GOT3 (cell line): ENCODE measurements at regions not wholly inside any gene's neighbourhood (a gene's known extent, or its start where the extent isn't known, plus 50 kb on each side); places are given as distances from the start of the nearest gene placed in this dataset.
"Not testable (repeated sequence)": the region's sequence is repeated elsewhere in the genome, so short reads cannot be mapped to it uniquely, and the experiment has no call there.

Experiments used
- DNase-seq: peaks from one replicate; lab custom pipeline; 2025; ENCODE audit warnings: mixed read lengths; lab: John Stamatoyannopoulos, UW

DNA sequence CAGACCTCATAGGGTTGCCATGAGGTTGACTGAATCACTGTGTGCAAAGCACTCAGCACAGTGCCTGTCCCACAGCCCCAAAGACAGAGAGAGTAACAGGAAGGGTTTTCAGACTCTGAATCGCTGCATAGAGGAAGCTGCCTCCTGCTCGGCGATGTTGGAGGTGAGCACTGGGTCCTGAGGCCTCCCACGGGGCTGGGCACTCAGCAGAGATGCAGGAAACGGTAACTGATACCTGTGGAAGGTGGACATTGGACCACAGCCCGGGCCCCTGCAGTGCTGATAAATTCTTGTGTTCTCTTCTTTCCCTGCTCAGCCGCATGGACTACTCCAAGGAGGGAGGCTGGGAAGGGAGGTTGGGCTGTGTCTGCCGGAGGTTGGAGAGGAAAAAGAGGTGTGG lies 389.7 kb downstream of the PTPRU start:
- no peak for DNase-seq

DNA sequence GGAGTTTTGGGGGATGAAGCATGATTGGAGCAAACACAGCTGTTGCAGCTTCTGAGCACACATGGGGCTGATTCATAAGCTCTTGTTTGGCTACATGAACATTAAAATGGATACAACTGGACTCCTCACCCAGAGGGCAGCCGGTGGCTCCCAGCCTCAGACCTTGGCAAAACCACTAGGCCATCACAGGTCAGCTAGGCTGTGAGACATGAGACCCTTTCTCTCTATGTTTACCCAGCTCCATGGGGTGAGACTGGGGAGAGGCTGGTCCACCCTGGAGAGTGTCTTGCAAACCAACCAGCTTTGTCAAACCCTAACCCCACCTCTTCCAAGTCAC lies 388.7 kb downstream of the PTPRU start:
- no peak for DNase-seq

DNA sequence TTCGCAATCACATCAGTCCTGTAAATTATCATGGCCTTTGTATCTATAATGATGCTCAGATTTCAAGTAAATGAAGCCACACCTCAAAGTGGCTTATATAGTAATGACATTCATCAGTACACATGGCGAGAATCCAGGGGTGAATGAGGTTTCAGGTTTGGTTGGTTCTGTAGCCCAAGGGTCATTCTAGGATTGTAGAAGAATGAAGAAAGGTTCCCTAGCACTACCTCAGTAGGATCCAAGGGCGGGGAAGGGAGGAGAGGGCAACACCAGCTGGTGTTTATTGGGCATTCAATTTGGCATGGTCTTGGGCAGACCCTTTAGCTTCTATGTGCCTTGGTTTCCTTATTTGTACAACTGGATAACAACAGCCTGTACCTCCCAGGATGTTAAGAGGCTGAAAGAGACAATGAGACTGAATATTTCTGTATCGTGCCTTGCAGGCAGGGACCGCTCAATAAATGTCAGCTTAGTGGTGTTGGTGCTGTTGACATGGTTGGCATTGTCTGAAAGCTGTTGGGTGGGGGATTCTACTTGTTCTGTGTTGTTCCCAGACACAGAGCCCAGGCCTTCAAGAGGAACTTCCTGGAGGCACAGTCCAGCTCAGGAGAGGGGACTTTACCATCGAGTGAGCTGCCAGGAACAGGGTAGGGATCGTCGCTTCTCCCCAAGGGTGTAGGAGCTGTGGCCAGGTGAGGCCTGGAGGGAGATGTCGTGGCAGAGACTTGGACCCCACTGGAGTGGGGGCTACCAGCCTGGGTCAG lies 388.2 kb downstream of the PTPRU start:
- DNase-seq: no peak

DNA sequence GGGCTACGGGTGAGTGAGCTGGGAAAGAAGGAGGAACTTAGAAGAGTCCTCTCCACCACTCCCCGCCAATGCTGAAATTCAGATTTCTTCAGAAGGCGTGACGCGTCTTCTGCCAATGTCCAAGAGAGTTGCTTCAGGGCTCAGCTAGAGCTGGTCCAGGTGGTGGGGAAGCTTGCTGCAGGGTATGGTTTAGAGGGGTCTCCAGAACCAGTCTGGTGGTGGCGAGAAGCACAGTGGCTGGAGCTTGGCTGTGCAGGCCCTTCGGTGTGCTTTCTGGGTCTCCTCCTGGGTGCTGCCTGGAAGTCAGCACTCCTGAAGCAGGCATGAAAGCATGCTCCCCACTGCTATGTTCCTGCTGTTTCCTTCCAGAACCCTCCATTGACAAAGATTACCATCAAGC lies 387.2 kb downstream of the PTPRU start:
- no peak for DNase-seq

DNA sequence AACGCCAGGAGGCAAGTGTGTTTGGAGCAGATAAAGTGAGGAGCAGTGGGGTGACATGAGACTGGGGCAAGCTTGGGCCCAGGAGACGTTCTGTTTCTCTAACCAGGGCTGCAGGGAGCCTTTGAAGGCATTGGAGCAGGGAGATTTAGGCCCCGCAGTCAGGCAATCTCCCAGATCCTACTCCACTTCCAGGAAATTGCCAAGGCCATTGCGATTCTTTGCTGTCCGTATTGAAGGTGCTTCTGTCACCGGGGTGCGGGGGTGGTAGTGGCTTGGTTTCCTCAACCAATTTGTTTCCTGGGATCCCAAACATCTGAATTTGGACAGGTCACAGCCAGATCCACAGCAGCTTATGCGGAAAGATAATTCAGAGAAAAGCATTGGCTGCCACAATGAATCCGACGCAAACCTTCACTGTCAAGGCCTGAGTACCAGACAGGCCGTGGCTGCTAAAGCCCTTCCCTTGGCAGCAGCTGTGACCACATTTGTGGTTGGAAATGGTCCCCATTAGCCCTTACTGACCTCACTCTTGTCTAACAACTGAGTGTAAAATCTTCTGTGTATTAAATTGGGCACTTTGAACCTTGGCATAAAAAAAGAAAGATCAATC lies 385.6 kb downstream of the PTPRU start:
- no peak for DNase-seq

DNA sequence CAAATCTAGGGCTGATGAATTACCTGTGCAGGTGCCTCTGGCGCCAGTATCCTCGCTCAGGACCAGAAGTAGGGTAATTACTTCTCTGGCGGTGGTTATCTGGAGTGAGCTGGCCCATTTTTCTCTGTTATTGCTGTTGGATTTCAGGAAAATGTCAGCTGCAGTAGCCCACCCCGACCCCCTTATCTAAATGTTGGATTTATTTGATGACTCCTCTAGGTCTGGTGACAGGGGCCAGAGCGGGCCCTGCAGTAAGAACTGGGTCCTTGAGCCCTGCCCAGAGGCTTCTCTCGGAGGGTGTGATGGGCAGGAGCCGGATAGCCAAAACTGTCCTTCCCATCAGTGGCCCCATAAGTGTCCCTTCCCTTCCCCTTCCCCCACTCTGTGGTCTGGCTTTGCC lies 384.3 kb downstream of the PTPRU start:
- DNase-seq: no peak

DNA sequence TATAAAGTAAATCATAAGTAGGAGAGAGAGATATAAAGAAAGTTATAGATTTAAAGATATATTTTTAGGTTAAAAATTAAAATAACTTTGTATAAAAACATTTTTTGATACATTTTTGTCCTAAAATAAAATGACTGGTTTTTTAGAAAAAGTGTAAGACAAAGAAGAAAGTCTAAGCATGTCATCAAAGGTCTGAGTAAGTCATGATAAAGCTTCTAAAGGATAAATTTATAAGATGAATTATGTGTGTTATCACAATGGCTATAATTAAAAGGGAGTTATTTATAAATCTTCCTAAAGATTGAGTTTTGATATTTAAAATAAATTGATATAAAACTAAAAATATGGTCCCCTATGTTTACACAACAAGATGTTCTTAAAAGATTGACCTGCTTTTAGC lies 370.9 kb downstream of the PTPRU start:
- no peak for DNase-seq

DNA sequence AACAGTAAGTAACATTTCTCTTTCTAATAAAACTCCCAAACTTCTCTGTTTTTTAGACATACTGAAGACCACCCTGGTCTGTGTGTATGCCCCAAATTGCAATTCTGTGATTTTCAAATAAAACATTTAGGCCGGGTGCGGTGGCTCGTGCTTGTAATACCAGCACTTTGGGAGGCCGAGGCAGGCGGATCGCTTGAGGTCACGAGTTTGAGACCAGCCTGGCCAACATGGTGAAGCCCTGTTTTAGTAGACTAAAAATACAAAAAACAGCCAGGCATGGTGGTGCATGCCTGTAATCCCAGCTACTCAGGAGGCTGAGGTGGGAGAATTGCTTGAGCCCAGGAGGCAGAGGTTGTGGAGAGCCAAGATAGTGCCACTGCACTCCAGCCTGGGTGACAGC lies 368.5 kb downstream of the PTPRU start:
- not testable (repeated sequence) for DNase-seq

DNA sequence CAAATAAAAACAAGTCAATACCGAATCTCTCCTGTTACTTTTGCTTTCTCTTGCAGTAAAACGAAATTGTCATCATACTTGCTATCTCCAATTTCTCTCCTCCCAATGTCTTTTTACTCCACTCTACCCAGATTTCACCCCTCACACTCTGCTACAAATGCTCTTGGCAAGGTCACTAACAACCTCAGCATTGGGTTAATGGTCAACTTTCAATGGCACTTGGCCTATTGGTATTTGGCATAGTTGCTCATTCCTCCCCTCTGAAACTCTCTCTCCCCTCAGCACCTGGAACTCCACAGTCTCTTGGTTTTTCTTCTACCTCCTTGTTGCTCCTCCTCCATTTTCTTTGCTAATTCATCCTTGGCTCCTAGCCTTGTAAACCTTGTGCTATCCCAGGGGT lies 367.3 kb downstream of the PTPRU start:
- no peak for DNase-seq

DNA sequence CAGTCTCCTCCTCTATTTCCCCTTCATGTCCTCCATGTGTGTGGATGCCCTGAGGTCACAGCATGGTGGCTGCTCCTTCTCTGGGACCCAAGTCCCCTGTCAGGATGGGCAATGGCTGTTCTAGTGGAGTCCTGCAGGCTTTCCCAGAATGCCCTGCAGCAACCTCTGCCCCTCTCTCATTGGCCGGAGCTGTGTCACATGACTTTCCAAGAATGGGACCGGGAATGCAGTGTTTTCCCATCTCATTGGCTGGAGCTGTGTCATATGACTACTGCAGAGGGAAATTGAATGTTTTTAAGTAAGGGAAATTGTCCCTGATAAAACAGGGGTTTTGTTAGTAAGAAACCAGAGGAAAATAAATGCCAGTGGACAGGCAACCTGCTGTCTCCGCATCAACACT lies 365.9 kb downstream of the PTPRU start:
- no peak for DNase-seq

DNA sequence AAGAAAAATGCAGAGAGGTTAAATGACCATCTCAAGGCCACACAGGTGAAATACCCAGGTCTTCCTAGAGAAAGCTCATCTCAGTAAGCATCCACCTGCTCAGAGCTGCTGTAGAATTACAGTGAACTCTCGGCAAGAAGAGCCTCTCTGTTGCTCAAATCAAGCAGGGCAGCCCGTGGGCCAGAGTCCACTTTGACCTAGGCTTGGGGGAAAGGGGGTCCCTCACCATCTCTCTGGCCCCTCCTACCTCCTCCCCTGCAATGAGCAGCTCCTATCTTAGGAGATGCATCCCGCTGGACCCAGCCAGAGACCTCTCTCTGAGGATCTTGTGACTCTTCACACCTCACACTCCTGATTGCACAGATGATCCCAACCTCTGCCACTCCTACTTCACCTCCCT lies 364.7 kb downstream of the PTPRU start:
- DNase-seq: no peak

DNA sequence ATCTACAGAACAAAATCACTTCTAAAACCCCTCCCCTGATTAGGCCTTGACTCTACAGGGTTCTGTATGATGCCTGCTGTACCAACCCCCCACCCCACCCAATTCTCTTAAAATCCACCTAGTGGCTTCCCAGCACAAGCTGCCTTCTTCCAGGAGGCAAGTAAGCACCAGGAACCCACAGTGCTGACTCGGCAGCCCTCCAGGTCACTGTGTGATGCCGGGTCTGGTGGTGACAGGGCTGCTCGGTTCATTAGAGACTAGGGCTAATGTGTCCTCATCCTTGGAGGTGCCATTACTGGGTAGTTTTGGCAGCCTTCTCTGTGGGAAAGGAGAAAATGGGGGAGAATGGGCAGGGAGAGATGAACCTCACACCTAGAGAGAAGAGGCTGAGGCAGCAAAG lies 363.5 kb downstream of the PTPRU start:
- no peak for DNase-seq

DNA sequence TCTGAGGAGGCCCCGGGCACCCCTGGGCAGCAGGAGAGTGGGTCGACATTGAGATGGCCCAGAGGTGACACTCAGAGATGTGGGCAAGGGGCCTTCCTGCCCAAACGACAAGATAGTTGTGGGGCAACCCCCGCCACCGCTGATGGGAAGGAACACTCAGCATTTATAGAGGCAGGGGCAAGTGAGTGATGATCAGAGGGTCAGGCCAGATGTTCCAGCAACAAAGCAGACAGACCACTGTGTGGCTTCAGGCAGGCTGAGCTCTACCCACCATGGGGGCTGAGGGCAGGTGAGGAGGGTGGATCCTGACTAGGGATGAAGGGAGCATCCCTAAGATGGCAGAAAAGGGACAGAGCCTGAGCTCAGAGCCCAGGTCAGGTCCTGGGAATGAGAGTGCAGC lies 362.7 kb downstream of the PTPRU start:
- no peak for DNase-seq

DNA sequence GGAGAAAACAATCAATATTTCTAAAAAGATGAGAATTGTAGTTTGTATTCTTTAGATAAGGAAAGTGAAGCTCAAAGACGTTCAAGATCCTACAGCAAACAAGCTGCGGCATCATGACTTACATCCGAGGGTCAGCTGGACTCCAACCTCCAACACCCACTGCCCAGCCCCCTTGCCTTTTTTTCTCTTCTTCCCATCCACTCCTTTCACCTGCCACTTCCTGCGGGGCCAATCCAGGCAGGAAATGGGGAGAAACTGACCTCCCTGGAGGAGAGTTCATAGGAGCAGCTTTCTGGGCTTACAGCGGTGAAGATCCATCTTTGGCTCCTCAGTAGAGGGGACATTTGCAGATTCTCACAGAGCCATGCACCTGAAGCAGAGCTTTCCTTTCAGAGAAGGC lies 361.5 kb downstream of the PTPRU start:
- no peak for DNase-seq

DNA sequence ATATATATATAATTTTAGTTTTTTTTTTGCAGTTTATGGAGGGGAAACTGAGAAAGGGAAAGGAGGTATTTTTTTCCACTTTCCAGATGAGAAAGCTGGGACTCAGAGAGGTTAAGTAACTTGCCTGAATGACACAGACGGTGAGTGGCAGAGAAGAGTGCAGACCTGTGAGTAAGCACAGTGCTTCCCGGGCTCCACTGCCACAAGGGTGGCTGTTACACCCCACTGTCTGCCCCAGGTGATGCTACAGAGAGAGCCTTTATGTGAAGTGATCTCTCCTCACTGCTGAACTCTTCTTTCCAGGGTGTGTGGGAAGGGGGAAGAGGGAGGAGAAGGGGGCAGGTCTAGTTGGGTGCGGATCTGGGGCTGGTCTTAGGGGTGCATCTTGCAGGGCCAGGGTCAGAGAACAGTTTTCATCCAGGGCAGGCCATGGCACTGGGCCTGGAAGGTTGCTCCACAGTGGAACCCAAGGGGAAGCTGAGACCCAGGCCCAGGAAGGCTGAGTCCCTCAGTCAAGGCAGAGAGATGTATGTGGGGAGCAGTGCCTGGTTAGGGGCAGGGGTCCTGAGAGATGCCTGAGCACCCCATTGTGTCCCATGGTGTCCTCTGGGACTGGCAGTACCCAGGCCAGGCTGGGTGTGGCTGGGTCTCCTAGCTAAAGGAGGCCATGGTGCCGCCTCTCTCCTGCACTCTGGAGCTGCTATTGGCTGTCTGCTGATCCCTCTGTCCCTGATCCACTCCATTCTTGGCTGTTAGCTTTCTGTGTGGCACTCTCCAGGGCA lies 357.5 kb downstream of the PTPRU start:
- DNase-seq: no peak

DNA sequence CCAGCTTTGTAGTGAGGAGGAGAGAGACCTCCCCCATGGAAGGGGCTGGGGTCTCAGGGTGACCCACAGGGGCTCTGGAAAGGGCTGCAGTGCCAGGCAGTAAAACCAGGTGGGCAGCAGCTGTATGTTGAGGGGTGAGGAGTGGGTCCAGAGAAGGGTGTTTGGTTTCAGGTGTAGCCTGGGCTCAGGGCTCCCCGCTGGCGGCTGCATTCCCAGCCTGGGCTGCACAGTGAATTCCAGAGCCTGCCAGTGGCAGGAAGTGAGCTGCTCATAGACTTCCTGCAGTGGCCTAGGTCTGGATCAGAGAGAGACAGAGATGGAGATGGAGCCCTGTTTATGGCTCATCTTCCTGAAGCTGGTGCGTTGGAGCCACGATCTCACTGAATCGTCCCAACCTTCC lies 356.4 kb downstream of the PTPRU start:
- DNase-seq: no peak

DNA sequence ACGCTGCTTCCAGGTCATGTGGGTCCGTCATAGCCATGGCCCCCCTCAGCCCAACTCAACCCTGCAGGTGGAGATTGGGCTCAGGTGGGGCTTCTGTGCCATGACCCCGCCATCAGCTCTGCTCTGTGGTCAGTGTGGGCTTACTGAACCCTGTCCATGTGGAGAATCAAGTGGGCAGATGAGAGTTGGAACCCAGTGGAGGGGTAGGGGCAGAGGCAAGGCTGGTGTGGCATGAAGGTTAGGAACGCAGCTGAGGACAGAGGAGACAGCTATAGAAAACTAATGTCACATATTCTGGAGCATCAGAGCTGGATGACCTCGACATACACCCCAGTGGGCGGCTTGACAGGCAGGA lies 355.9 kb downstream of the PTPRU start:
- DNase-seq: no peak

DNA sequence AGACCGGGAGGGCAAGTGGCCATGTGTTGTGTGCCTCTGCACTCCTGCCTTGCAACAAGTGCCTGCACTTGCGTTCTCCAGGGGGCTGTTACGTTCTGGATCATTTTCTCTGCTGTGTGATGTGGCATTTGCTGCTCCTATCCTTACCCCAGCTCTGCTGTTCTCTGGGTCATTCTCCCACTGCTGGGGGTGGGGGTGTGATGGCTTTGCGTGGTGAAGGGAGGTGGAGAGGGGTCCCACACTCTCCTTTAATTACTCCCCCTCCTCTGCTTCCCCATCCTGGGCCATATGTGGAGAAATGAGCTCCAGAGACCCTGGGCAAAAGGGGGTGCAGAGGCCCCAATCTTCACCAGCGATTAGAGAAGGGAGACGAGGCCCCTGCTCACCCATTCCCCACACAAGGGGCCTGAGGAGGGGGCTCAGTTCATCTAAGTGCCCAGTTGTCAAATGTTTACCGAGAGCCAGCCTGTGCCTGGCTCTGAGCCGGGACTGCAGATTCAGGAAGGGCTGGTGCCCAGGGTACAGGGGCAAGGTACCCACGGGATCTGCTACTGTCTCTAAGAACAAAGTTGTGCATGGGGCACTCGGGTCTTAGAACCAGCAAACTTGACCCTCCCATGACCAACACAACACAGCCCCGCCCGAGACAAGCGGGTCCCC lies 355.4 kb downstream of the PTPRU start:
- DNase-seq: no peak

DNA sequence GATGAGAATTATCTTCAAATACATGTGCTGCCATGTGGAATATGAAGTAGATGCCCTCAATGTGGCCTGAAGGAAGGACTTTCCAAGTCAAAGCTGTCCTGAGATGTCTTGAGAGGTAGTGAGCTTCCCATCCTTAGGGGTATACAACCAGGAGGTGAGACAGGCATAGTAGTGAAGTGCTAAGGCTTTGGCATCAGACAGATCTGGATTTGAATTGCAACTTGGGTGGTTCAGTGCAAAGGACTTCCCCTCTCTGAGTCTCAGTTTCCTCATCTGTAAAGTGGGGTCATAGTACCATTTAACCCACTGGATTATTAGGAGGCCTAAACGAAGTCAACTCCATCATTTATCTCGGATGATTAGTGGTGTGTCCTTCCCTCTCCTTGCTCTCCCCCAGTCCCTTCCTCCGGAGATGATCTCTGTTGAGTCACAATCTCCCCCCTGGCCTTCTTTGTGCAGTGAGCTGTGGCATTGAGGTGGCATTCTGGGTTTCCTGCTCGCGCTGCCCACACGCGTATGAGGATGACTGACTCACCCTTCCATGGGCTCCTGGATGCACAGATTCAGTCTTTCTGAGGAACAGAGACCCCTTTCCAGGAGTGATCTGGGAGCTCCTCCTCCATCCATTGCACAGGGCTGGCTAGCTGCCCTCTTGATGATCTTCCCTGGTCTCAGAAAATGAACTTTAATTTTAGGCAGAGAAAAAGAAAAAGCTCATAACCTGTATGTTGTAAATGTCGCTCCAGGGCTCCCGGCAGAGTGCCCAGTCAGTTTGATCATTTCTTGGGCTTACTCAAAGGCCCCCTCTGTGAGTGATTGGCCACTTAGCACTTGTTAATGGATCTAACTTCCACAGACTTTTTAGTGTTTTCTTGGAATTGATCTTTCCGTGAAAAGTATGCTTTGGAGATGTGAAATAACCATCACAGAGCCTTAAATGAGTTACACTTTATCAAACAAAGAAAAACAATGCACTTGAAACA lies 354.6 kb downstream of the PTPRU start:
- no peak for DNase-seq

DNA sequence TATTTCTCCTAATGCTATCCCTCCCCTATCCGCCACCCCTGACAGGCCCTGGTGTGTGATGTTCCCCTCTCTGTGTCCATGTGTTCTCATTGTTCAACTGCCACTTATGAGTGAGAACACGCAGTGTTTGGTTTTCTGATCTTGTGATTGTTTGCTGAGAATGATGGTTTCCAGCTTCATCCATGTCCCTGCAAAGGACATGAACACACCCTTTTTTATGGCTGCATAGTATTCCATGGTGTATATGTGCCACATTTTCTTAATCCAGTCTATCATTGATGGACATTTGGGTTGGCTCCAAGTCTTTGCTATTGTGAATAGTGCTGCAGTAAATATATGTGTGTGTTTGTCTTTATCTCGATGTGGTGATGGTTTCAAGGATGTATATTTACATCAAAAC lies 353.4 kb downstream of the PTPRU start:
- DNase-seq: not testable (repeated sequence)

DNA sequence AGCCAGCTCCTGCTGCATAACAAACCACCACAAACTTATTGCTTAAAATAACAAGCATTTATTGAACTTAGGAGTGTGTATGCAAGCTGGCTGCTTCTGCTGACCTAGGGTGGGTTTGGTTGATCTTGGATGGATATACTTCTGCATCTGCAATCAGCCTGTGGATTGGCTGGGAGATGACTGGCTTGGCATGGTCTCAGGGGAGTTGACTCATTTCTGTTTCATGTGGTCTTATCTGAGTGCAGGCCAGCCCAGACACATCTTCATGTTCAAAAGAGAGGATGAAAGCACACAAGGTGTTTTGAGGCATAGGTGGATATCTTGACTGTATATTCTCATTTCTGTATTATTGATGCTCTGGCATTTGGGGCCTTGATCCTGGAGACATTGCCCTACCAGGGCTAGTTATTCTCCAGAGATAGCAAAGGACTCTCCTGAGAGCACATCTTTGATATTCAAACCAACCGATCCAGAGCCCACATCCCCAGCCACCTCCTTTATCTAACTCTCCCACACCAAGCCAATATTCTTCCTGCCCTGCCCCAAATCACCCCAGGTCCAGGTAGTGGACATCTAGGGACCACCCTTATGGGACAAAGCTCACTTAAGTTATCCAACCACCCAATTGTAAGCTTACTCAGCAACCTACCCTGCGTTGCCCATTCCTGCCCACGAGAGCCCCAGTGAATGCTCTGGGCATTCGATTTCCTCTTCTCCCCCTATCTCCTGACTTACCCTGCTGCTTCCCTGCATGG lies 350.8 kb downstream of the PTPRU start:
- no peak for DNase-seq
